BE2C (cell line): ENCODE measurements at regions not wholly inside any gene's neighbourhood (a gene's known extent, or its start where the extent isn't known, plus 50 kb on each side); places are given as distances from the start of the nearest gene placed in this dataset.

Experiments
- DNase-seq: peaks from one replicate; pipeline ENCODE4 v3.0.0-alpha.2; 2020
- H3K27me3 ChIP-seq: fragments of 250-450 bp; sonication (Bioruptor Pico); 2 replicates; pipeline ENCODE4 v1.5.1; 2020; ENCODE audit warnings: mild to moderate bottlenecking
- H3K36me3 ChIP-seq: fragments of 250-450 bp; sonication (Bioruptor Pico); 2 replicates; pipeline ENCODE4 v1.5.1; 2020; ENCODE audit warnings: mild to moderate bottlenecking
- H3K4me1 ChIP-seq: fragments of 250-450 bp; sonication (Bioruptor Pico); 2 replicates; pipeline ENCODE4 v1.5.1; 2020
- H3K4me3 ChIP-seq: 2 replicates; pipeline ENCODE4 v1.5.1; 2011; ENCODE audit warnings: low read depth, low read length
- H3K9me3 ChIP-seq: fragments of 250-450 bp; sonication (Bioruptor Pico); 2 replicates; pipeline ENCODE4 v1.5.1; 2020
- CTCF ChIP-seq: IDR thresholded peaks from 2 replicates; pipeline ENCODE4 v1.5.1; 2012; ENCODE audit warnings: mild to moderate bottlenecking, low read depth, low read length

GRCh38 chr7:145868935-145869334 lies 247.7 kb upstream of the CNTNAP2 start:
- H3K36me3 ChIP-seq = no peaks in the 10 kb centered on the region
- DNase-seq = no peak
- no peak for TF ChIP-seq CTCF
- no peaks in the 10 kb centered on the region for H3K27me3 ChIP-seq
- no peaks in the 10 kb centered on the region; the same call in 1 of the 2 replicates for H3K4me1 ChIP-seq
- H3K4me3 ChIP-seq = no peak overlapping the region
- H3K9me3 ChIP-seq = no peaks in the 10 kb centered on the region

GRCh38 chr7:145862212-145862611 lies 254.4 kb upstream of the CNTNAP2 start:
- H3K27me3 ChIP-seq = no peaks in the 10 kb centered on the region
- no peak for TF ChIP-seq CTCF
- no peaks in the 10 kb centered on the region for H3K4me1 ChIP-seq
- no peak overlapping the region for H3K4me3 ChIP-seq
- H3K36me3 ChIP-seq = no peaks in the 10 kb centered on the region
- H3K9me3 ChIP-seq = no peaks in the 10 kb centered on the region; the same call in 1 of the 2 replicates
- DNase-seq = no peak

- no peaks in the 10 kb centered on the region for H3K4me1 ChIP-seq
- H3K36me3 ChIP-seq = no peaks in the 10 kb centered on the region
- no peak overlapping the region for H3K4me3 ChIP-seq
- no peaks in the 10 kb centered on the region; the same call in 1 of the 2 replicates for H3K9me3 ChIP-seq
- no peaks in the 10 kb centered on the region for H3K27me3 ChIP-seq
- TF ChIP-seq CTCF = no peak
- no peak for DNase-seq
These were observed 255.8 kb upstream of the CNTNAP2 start for GRCh38 chr7:145860809-145861208.

- no peak for DNase-seq
- H3K36me3 ChIP-seq = no peaks in the 10 kb centered on the region
- H3K4me3 ChIP-seq = no peak overlapping the region
- H3K9me3 ChIP-seq = no peaks in the 10 kb centered on the region
- no peaks in the 10 kb centered on the region for H3K4me1 ChIP-seq
- H3K27me3 ChIP-seq = no peaks in the 10 kb centered on the region
- no peak for TF ChIP-seq CTCF
These were observed 266.0 kb upstream of the CNTNAP2 start for GRCh38 chr7:145850636-145851035.

- H3K4me1 ChIP-seq = no peaks in the 10 kb centered on the region
- no peaks in the 10 kb centered on the region for H3K9me3 ChIP-seq
- no peaks in the 10 kb centered on the region for H3K36me3 ChIP-seq
- TF ChIP-seq CTCF = peak; percentile 24; the same call in 1 of the 2 replicates
- H3K27me3 ChIP-seq = no peaks in the 10 kb centered on the region
- DNase-seq = no peak
- no peak overlapping the region for H3K4me3 ChIP-seq
These were observed 267.9 kb upstream of the CNTNAP2 start for GRCh38 chr7:145848691-145849090.

GRCh38 chr7:145845345-145845744 lies 271.3 kb upstream of the CNTNAP2 start:
- Histone ChIP-seq H3K4me3 (no peak overlapping the region), H3K36me3 (no peaks in the 10 kb centered on the region), H3K4me1 (no peaks in the 10 kb centered on the region), H3K27me3 (no peaks in the 10 kb centered on the region), H3K9me3 (peaks cover 2% of the 10 kb centered on the region; the same call in 1 of the 2 replicates)
- DNase-seq = no peak
- TF ChIP-seq CTCF = no peak
